ENCODE measurements at regions not wholly inside any gene's neighbourhood (a gene's known extent, or its start where the extent isn't known, plus 50 kb on each side); places are given as distances from the start of the nearest gene placed in this dataset.
"Not testable (repeated sequence)": the region's sequence is repeated elsewhere in the genome, so short reads cannot be mapped to it uniquely, and the experiment has no call there.

- DNase-seq: not testable (repeated sequence)
These were observed 80.6 kb upstream of the ST3GAL5 start for GRCh38 chr2:85969367-85969766.

GRCh38 chr2:85965770-85966169 lies 77.0 kb upstream of the ST3GAL5 start:
- not testable (repeated sequence) for DNase-seq

- DNase-seq: not testable (repeated sequence)
These were observed 75.1 kb upstream of the ST3GAL5 start for GRCh38 chr2:85963747-85964418.

GRCh38 chr2:85963068-85963467 lies 74.3 kb upstream of the ST3GAL5 start:
- no peak for DNase-seq

- DNase-seq: no peak
These were observed 73.0 kb upstream of the ST3GAL5 start for GRCh38 chr2:85961754-85962153.

GRCh38 chr2:85961053-85961452 lies 72.3 kb upstream of the ST3GAL5 start:
- DNase-seq: no peak

GRCh38 chr2:85959826-85960225 lies 71.0 kb upstream of the ST3GAL5 start:
- no peak for DNase-seq

- no peak for DNase-seq
These were observed 70.4 kb upstream of the ST3GAL5 start for GRCh38 chr2:85959185-85959584.

- no peak for DNase-seq
These were observed 69.9 kb upstream of the ST3GAL5 start for GRCh38 chr2:85958731-85959130.

- DNase-seq: no peak
These were observed 68.5 kb upstream of the ST3GAL5 start for GRCh38 chr2:85957256-85957655.

- no peak for DNase-seq
These were observed 67.9 kb upstream of the ST3GAL5 start for GRCh38 chr2:85956646-85957039.

- DNase-seq: no peak
These were observed 66.0 kb upstream of the ST3GAL5 start for GRCh38 chr2:85954590-85955458.

- DNase-seq: no peak
These were observed 65.4 kb upstream of the ST3GAL5 start for GRCh38 chr2:85954192-85954589.

GRCh38 chr2:85953476-85953875 lies 64.7 kb upstream of the ST3GAL5 start:
- no peak for DNase-seq

- no peak for DNase-seq
These were observed 63.5 kb upstream of the ST3GAL5 start for GRCh38 chr2:85952196-85952734.

- peak; percentile 47 for DNase-seq
These were observed 62.7 kb upstream of the ST3GAL5 start for GRCh38 chr2:85951351-85952067.

- DNase-seq: no peak
These were observed 62.0 kb upstream of the ST3GAL5 start for GRCh38 chr2:85950743-85951142.

- no peak for DNase-seq
These were observed 60.5 kb upstream of the ST3GAL5 start for GRCh38 chr2:85949280-85949679.

GRCh38 chr2:85947593-85947992 lies 58.8 kb upstream of the ST3GAL5 start:
- no peak for DNase-seq

GRCh38 chr2:85945586-85945985 lies 56.8 kb upstream of the ST3GAL5 start:
- peak; percentile 23 for DNase-seq

- no peak for DNase-seq
These were observed 56.4 kb upstream of the ST3GAL5 start for GRCh38 chr2:85945172-85945571.

GRCh38 chr2:85942346-85942957 lies 53.7 kb upstream of the ST3GAL5 start:
- DNase-seq: no peak

GRCh38 chr2:85941490-85941889 lies 52.7 kb upstream of the ST3GAL5 start:
- not testable (repeated sequence) for DNase-seq
